ENCODE measurements at regions not wholly inside any gene's neighbourhood (a gene's known extent, or its start where the extent isn't known, plus 50 kb on each side); places are given as distances from the start of the nearest gene placed in this dataset.

- DNase-seq, result no peak
These were observed 102.5 kb downstream of the SST start for GRCh38 chr3:187567661-187568121.

GRCh38 chr3:187567021-187567420, 103.2 kb downstream of the SST start:
- no peak for DNase-seq

More at GRCh38 chr3:187567661-187568121, 102.5 kb downstream of the SST start:
- TF ChIP-seq GATA1 (IDR thresholded peaks at IDR 0.05; ENCODE audit: low read depth, low read length) (no peak), POLR2A (IDR thresholded peaks at IDR 0.05; ENCODE audit: low read length) (no peak)

DNA sequence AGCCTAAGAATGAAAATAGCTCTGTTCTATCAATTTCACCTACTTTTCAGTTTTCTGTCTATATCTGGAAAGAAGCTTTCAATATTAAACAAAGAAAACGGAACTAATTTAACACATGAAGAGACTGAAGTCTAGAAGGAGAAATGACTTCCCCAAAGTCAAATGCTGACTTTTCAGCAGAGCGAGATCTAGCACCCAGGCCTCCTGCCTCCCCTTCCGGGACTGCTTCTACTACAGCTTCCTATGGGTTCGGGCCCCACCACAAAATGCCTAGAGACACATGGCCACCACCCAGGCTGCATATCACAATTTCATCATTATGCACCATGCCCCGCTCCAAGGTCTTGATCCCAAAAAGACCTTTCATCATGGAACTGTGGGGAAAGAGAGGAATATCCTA, 104.5 kb downstream of the SST start:
- TF ChIP-seq POLR2A (IDR thresholded peaks at IDR 0.05; ENCODE audit: low read length) (no peak), GATA1 (IDR thresholded peaks at IDR 0.05; ENCODE audit: low read depth, low read length) (no peak)
- no peak for DNase-seq

More at GRCh38 chr3:187567021-187567420, 103.2 kb downstream of the SST start:
- no peak for TF ChIP-seq POLR2A (IDR thresholded peaks at IDR 0.05; ENCODE audit: low read length)
- TF ChIP-seq GATA1 (IDR thresholded peaks at IDR 0.05; ENCODE audit: low read depth, low read length), result no peak

GRCh38 chr3:187558990-187559389, 111.2 kb downstream of the SST start:
- no peak for DNase-seq
- TF ChIP-seq POLR2A (IDR thresholded peaks at IDR 0.05; ENCODE audit: low read length) (no peak), GATA1 (IDR thresholded peaks at IDR 0.05; ENCODE audit: low read depth, low read length) (no peak)

- no peak for DNase-seq
These were observed 118.8 kb downstream of the SST start for GRCh38 chr3:187551416-187551815.

DNA sequence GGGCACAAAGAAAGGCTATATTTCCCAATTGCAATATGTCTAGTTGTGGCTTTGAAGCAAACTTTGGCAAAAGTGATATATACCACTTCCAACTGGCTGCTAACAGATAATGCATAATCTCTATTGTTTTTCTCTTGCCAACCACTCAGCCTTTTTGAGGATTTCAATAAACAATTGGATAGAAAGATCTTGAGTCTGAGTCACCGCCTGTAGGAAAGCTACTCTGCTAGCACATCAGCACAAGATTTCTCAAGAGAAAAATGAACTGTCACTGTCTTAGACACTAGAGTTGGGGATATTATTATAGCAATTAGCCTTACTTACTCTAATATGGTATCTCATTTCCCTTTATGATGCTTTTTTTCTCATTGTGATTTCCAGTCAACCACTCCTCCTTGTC, 119.7 kb downstream of the SST start:
- no peak for DNase-seq
- TF ChIP-seq GATA1 (IDR thresholded peaks at IDR 0.05; ENCODE audit: low read depth, low read length) (no peak), POLR2A (IDR thresholded peaks at IDR 0.05; ENCODE audit: low read length) (no peak)

More at GRCh38 chr3:187551416-187551815, 118.8 kb downstream of the SST start:
- TF ChIP-seq GATA1 (IDR thresholded peaks at IDR 0.05; ENCODE audit: low read depth, low read length), result no peak
- no peak for TF ChIP-seq POLR2A (IDR thresholded peaks at IDR 0.05; ENCODE audit: low read length)

- TF ChIP-seq GATA1 (IDR thresholded peaks at IDR 0.05; ENCODE audit: low read depth, low read length), result no peak
- no peak for TF ChIP-seq POLR2A (IDR thresholded peaks at IDR 0.05; ENCODE audit: low read length)
- DNase-seq, result no peak
These were observed 124.8 kb downstream of the SST start for GRCh38 chr3:187545366-187545765.

DNA sequence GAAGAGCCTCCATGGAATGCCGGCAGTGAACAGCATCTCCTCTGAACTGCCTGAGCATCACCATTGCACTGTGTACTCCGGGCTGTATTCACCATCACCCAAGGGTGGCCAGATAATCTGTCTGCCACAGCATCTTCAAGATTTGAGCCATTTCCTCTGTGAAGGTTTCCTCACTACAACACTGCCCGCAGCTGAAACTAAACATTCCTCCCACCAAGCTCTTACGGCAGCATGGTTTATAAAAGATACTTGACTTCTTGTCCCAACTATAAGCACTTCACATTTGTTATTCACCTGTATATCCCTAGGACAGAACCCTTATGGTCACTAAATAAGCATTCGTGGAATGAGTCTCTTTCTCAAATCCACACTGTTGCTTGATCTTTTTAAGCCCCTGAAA, 125.9 kb downstream of the SST start:
- TF ChIP-seq POLR2A (IDR thresholded peaks at IDR 0.05; ENCODE audit: low read length), result no peak
- TF ChIP-seq GATA1 (IDR thresholded peaks at IDR 0.05; ENCODE audit: low read depth, low read length), result no peak
- no peak for DNase-seq

- no peak for DNase-seq
- no peak for TF ChIP-seq GATA1 (IDR thresholded peaks at IDR 0.05; ENCODE audit: low read depth, low read length)
- no peak for TF ChIP-seq POLR2A (IDR thresholded peaks at IDR 0.05; ENCODE audit: low read length)
These were observed 129.3 kb downstream of the SST start for GRCh38 chr3:187540847-187541246.

DNA sequence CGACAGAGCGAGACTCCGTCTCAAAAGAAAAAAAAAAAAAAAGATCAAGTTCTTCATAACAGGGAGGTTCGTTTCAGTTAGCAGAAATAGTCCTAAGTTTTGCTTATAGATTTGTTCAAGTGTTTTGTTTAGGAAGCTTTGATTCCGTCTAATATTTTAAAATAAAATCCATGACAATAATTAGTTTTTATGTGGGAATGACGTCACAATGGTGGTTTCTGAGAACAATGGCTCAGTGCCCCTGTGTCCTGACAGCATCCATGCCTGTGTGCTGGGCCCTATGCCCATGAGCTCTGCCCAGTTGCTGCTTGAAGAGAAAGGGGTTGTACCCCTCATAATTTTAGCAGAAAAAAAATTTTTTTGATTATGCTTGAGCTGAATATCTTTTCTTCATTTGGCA, 134.0 kb downstream of the SST start:
- TF ChIP-seq POLR2A (IDR thresholded peaks at IDR 0.05; ENCODE audit: low read length), result no peak
- no peak for TF ChIP-seq GATA1 (IDR thresholded peaks at IDR 0.05; ENCODE audit: low read depth, low read length)
- DNase-seq, result no peak

GRCh38 chr3:187533797-187534196, 136.4 kb downstream of the SST start:
- DNase-seq, result no peak
- TF ChIP-seq GATA1 (IDR thresholded peaks at IDR 0.05; ENCODE audit: low read depth, low read length) (no peak), POLR2A (IDR thresholded peaks at IDR 0.05; ENCODE audit: low read length) (no peak)

GRCh38 chr3:187531831-187532230, 138.4 kb downstream of the SST start:
- no peak for TF ChIP-seq POLR2A (IDR thresholded peaks at IDR 0.05; ENCODE audit: low read length)
- TF ChIP-seq GATA1 (IDR thresholded peaks at IDR 0.05; ENCODE audit: low read depth, low read length), result no peak
- DNase-seq, result no peak

DNA sequence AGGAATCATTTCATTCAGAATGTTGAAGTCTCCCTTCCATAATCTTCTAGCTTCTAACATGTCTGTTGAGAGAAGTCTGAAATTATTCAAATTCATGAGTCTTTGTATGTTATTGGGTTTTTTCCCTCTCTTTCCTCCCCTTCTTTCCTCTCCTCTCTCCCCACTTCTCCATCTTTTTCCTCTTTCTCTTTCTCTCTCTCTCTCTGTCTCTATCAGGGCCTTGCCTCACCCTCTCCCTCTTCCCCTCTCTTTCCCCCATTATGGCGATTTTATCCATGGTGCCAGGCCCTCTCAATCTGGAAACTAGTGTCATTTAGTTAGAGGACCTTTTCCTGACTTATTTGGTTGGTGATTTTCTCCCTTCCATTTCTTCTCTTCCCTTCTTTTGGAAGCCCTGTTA, 147.3 kb downstream of the SST start:
- DNase-seq, result no peak
- TF ChIP-seq POLR2A (IDR thresholded peaks at IDR 0.05; ENCODE audit: low read length), result no peak
- TF ChIP-seq GATA1 (IDR thresholded peaks at IDR 0.05; ENCODE audit: low read depth, low read length), result no peak

GRCh38 chr3:187522293-187522692, 147.9 kb downstream of the SST start:
- TF ChIP-seq GATA1 (IDR thresholded peaks at IDR 0.05; ENCODE audit: low read depth, low read length) (no peak), POLR2A (IDR thresholded peaks at IDR 0.05; ENCODE audit: low read length) (no peak)

GRCh38 chr3:187521546-187521945, 148.6 kb downstream of the SST start:
- DNase-seq, result no peak
- TF ChIP-seq GATA1 (IDR thresholded peaks at IDR 0.05; ENCODE audit: low read depth, low read length) (no peak), POLR2A (IDR thresholded peaks at IDR 0.05; ENCODE audit: low read length) (no peak)

More at GRCh38 chr3:187522293-187522692, 147.9 kb downstream of the SST start:
- DNase-seq, result peak; percentile 16 to 39

Data from erythroblast (primary cell).